ENCODE measurements at regions not wholly inside any gene's neighbourhood (a gene's known extent, or its start where the extent isn't known, plus 50 kb on each side); places are given as distances from the start of the nearest gene placed in this dataset.

DNA sequence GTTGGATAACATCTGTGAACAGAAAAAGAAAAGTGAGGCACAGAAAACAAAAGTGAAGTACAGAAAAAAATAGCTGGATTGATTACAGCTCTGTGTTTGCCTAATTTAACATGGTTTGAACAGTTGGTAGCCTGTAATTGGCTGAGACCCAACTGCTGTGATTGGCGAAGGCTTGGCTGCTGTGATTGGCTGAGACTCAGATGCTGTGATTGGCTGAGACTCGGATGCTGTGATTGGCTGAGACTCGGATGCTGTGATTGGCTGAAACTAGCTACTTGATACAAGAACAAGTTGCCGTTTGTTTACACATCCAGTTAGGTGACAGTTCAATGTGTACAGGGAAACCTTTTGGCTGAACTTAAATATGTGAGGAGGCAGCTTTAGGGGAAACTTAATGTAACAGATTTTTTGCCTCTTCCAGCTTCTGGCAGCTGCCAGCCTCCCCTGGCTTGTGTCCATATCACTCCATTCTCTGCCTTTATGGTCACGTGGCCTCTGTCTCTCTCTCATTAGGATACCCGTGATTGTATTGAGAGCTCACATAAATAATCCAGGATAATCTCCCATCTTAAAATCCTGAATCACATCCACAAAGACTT, 223.4 kb upstream of the FOXA2 start:
- H3K4me1 ChIP-seq (ENCODE audit: insufficient read depth, low read length), result no peaks in the 10 kb centered on the region
- DNase-seq (ENCODE audit: low spot score) (no peak), FAIRE-seq (peak; percentile 52), ATAC-seq (no peak)
- H3K9ac ChIP-seq (ENCODE audit: insufficient read depth, low read depth, low read length), result no peak overlapping the region
- ChIA-PET POLR2A (no interaction called here), CTCF (ENCODE audit: low intra/inter-chr PET ratio, low total read pairs) (no interaction called here)
- TF ChIP-seq NFYB (CRISPR knock-in tag; IDR thresholded peaks at IDR 0.05) (peak; percentile 29; the same call in 1 of the 2 replicates), NFYC (CRISPR knock-in tag; IDR thresholded peaks at IDR 0.05) (peak; percentile 48; the same call in 1 of the 2 replicates), AKAP8 (CRISPR knock-in tag; IDR thresholded peaks at IDR 0.05) (no peak), SAP130 (CRISPR knock-in tag; IDR thresholded peaks at IDR 0.05; ENCODE audit: low read depth) (no peak)
- no peaks in the 10 kb centered on the region for H3K79me2 ChIP-seq (ENCODE audit: insufficient read depth, low read length)
- no peaks in the 10 kb centered on the region for H3K27me3 ChIP-seq (ENCODE audit: control insufficient read depth in 1 of 2, insufficient read depth in 2 of 2, low read length in 2 of 2)
- BruUV-seq (replicated peaks), result no TSS peak
- WGBS (ENCODE audit: low lambda C conversion rate), result 5% methylated on average over 6 of the region's 6 CpGs
- no peak overlapping the region for H3K27ac ChIP-seq (ENCODE audit: extremely low read length, insufficient read depth, low read length)
- no peaks in the 10 kb centered on the region for H3K9me3 ChIP-seq (ENCODE audit: low read length)
- in situ Hi-C loops (cut with HindIII; ENCODE audit: extremely low pct_ligation_motif_present, low pct_unique_long_range_greater_than_20kb) (no loop called here), intact Hi-C loops (cut with micrococcal nuclease; ENCODE audit: unreplicated experiment) (no loop called here)
- no peaks in the 10 kb centered on the region for H3K36me3 ChIP-seq (replicated peaks in 1 of 2; ENCODE audit: control insufficient read depth in 1 of 2, insufficient read depth in 2 of 2, low read length in 2 of 2)
- no peak overlapping the region for H2AFZ ChIP-seq (ENCODE audit: low read length)
- H3K4me2 ChIP-seq (ENCODE audit: low read depth, low read length), result no peak overlapping the region
- H4K20me1 ChIP-seq (ENCODE audit: insufficient read depth, low read length), result no peaks in the 10 kb centered on the region
- H3K4me3 ChIP-seq (replicated peaks in 1 of 3; ENCODE audit: insufficient read depth in 1 of 3, low read depth in 2 of 3, low read length in 3 of 3), result no peak overlapping the region

DNA sequence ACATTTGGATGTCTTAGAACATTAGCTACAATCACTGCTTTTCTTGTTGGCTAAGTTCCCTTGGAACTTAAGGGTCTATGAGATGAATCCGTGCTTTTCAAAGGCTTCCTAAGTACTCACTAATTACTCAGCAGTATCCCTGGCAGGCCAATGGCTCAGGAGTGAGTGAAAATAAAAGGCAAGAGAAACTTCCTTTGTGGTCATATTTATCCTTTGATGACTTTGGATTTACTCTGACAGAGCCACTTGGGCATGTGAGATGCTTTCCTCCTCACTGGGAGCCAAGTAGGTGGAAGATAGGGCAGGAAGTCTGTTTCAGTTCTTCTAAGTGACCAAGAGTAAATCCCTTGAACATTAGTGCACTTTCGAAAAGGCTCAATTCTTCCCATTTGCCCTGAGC, 224.3 kb upstream of the FOXA2 start:
- CTCF ChIA-PET (ENCODE audit: low intra/inter-chr PET ratio, low total read pairs), result no interaction called here
- 27% methylated on average over 2 of the region's 2 CpGs for WGBS (ENCODE audit: low lambda C conversion rate)
- H3K27me3 ChIP-seq (ENCODE audit: control insufficient read depth in 1 of 2, insufficient read depth in 2 of 2, low read length in 2 of 2), result no peaks in the 10 kb centered on the region
- ATAC-seq, result no peak
- peak; percentile 34 for FAIRE-seq
- H3K36me3 ChIP-seq (replicated peaks in 1 of 2; ENCODE audit: control insufficient read depth in 1 of 2, insufficient read depth in 2 of 2, low read length in 2 of 2), result no peaks in the 10 kb centered on the region
- H3K27ac ChIP-seq (ENCODE audit: extremely low read length, insufficient read depth, low read length), result no peak overlapping the region
- intact Hi-C loops (cut with micrococcal nuclease; ENCODE audit: unreplicated experiment), result no loop called here
- H4K20me1 ChIP-seq (ENCODE audit: insufficient read depth, low read length), result no peaks in the 10 kb centered on the region
- H3K9ac ChIP-seq (ENCODE audit: insufficient read depth, low read depth, low read length), result no peak overlapping the region
- no TSS peak for BruUV-seq (replicated peaks)
- no peak overlapping the region for H3K4me3 ChIP-seq (replicated peaks in 1 of 3; ENCODE audit: insufficient read depth in 1 of 3, low read depth in 2 of 3, low read length in 3 of 3)
- no peaks in the 10 kb centered on the region for H3K4me1 ChIP-seq (ENCODE audit: insufficient read depth, low read length)
- DNase-seq (ENCODE audit: low spot score), result no peak
- no peaks in the 10 kb centered on the region for H3K79me2 ChIP-seq (ENCODE audit: insufficient read depth, low read length)
- H2AFZ ChIP-seq (ENCODE audit: low read length), result no peak overlapping the region
- H3K4me2 ChIP-seq (ENCODE audit: low read depth, low read length), result no peak overlapping the region
- TF ChIP-seq KMT2A (CRISPR knock-in tag; IDR thresholded peaks at IDR 0.05), result no peak
- H3K9me3 ChIP-seq (ENCODE audit: low read length), result no peaks in the 10 kb centered on the region
- POLR2A ChIA-PET, result no interaction called here
- in situ Hi-C loops (cut with HindIII; ENCODE audit: extremely low pct_ligation_motif_present, low pct_unique_long_range_greater_than_20kb), result no loop called here

Measured in HepG2 (cell line).